ENCODE measurements at regions not wholly inside any gene's neighbourhood (a gene's known extent, or its start where the extent isn't known, plus 50 kb on each side); places are given as distances from the start of the nearest gene placed in this dataset.

DNA sequence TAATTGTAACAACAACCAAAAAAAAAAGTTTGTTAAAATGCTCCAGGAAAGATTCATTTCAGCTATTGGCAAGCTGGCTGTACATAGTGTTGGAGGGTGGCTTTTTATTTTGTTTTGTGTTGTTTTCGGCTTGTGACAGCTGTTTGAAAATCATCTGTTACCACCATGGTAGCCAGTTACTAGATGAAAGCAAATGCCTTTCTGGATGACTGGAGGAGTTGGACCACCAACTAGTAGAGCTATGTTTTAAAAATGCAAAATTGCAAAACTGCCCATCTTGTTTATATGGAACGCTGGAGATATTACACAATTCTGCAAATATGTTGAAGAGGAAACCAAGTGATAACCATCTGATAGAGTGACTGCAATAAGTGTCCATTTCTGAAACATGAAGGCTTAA lies 53.2 kb upstream of the TNIP3 start:
- DNase-seq (ENCODE audit: extremely low spot score): no peak
- H3K27ac ChIP-seq (ENCODE audit: low read depth): no peak overlapping the region
- H3K36me3 ChIP-seq (ENCODE audit: insufficient read depth): no peaks in the 10 kb centered on the region
- no peaks in the 10 kb centered on the region for H3K4me1 ChIP-seq (ENCODE audit: insufficient read depth)
- WGBS: 40% methylated on average over 2 of the region's 2 CpGs
- no peak overlapping the region for H3K4me3 ChIP-seq (ENCODE audit: low read depth, low read length)

DNA sequence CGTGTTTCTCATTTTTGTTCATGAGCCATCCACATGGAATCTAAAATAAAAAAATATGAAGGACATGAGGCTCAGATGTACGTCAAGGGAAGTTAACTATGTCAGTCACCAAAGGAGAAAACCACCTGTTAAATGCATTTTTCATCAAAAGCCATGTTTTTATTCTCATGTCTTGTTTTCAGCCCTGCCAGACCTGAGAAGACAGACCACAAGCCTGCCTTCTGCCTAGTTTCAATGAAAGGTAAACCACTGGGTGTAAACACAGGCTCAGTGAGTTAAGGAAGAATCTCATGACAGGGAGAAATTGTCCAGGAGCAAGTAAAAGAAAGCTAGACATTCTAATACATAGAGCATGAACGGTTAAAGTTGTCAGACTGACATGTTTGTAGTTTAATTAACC lies 52.3 kb upstream of the TNIP3 start:
- DNase-seq (ENCODE audit: extremely low spot score): no peak
- Histone ChIP-seq H3K36me3 (ENCODE audit: insufficient read depth) (no peaks in the 10 kb centered on the region), H3K4me1 (ENCODE audit: insufficient read depth) (no peaks in the 10 kb centered on the region), H3K4me3 (ENCODE audit: low read depth, low read length) (no peak overlapping the region), H3K27ac (ENCODE audit: low read depth) (no peak overlapping the region)
- WGBS: 75% methylated on average over 3 of the region's 3 CpGs

DNA sequence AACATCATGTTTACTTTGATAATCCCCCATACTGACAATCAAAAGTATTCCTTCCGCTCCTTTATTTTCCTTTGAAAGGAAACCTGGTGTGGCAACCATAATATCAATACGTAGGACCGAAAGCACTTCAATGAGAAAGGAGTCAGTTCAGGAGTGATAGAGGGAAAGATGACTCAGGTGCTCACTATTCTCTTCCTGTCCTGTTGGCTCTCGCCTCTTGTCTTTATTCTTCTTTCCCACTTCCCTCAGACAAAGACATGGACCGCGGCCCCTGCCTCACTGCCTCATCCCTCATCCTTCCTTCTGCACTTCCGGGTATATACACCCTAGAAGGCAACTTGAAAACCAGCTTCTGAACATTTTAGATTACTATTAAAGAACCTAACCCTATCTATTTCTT lies 49.8 kb upstream of the TNIP3 start:
- DNase-seq (ENCODE audit: extremely low spot score): no peak
- H3K27ac ChIP-seq (ENCODE audit: low read depth): no peak overlapping the region
- no peaks in the 10 kb centered on the region for H3K36me3 ChIP-seq (ENCODE audit: insufficient read depth)
- H3K4me1 ChIP-seq (ENCODE audit: insufficient read depth): no peaks in the 10 kb centered on the region
- WGBS: 94% methylated on average over 7 of the region's 7 CpGs
- no peak overlapping the region for H3K4me3 ChIP-seq (ENCODE audit: low read depth, low read length)
